LNCAP (cell line): ENCODE measurements at regions not wholly inside any gene's neighbourhood (a gene's known extent, or its start where the extent isn't known, plus 50 kb on each side); places are given as distances from the start of the nearest gene placed in this dataset.

Experiments
- CTCF ChIP-seq: fragments of 450-650 bp; IDR thresholded peaks from 2 replicates; pipeline ENCODE4 v1.5.1; 2017; ENCODE audit warnings: mild to moderate bottlenecking

GRCh38 chr20:40307997-40308396 lies 381.0 kb downstream of the MAFB start:
- no peak for TF ChIP-seq CTCF

- no peak for TF ChIP-seq CTCF
These were observed 381.8 kb downstream of the MAFB start for GRCh38 chr20:40307268-40307667.

- no peak for TF ChIP-seq CTCF
These were observed 383.7 kb downstream of the MAFB start for GRCh38 chr20:40305303-40305702.

GRCh38 chr20:40304119-40304613 lies 384.9 kb downstream of the MAFB start:
- TF ChIP-seq CTCF = no peak

GRCh38 chr20:40294747-40295146 lies 394.3 kb downstream of the MAFB start:
- TF ChIP-seq CTCF = no peak

- no peak for TF ChIP-seq CTCF
These were observed 394.9 kb downstream of the MAFB start for GRCh38 chr20:40294175-40294574.

DNA sequence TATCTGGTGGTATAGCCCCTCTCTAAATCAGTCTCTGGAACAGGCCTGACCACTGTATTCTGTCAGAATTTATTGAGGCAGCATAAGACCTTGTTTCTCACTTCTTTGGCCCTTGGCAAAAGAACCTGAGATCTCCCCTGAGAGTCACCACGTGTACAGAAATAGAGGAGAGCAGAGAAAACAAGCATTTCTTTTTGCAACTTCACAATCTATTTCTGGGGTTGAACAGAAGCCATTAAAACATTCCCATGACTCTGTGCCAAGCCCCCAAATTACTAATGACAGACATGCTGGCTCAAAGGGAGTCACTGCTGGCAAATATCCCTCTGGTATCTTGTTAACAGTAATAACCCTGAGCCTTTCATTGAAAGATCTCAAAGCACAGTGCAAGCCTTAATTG lies 395.3 kb downstream of the MAFB start:
- TF ChIP-seq CTCF = no peak

- TF ChIP-seq CTCF = no peak
These were observed 397.4 kb downstream of the MAFB start for GRCh38 chr20:40291493-40292135.
